CD4-positive, CD25-positive, alpha-beta regulatory T cell (primary cell): ENCODE measurements at regions not wholly inside any gene's neighbourhood (a gene's known extent, or its start where the extent isn't known, plus 50 kb on each side); places are given as distances from the start of the nearest gene placed in this dataset.

Source experiments
- ATAC-seq, 2 donors: fragments of 150-1000 bp; cut with Tn5 transposase; one replicate each; pipeline ENCODE4 v1.10.0; 2021; ENCODE audit warnings: low read depth in 2 of 2, moderate number of reproducible peaks in 2 of 2, moderate library complexity in 1 of 2
- DNase-seq, 3 donors: peaks; one replicate each; pipeline versions ENCODE4 v3.0.0 to v3.0.0-alpha.2; 2012 to 2022; ENCODE audit warnings: mixed read lengths in 1 of 3
- H3K27ac ChIP-seq: one replicate; pipeline ENCODE4 v1.7.0; 2013; ENCODE audit warnings: mild to moderate bottlenecking, low read length; ENCODE audit not compliant: insufficient read depth, poor library complexity, severe bottlenecking
- H3K27me3 ChIP-seq: one replicate; pipeline ENCODE4 v1.7.0; 2013; ENCODE audit warnings: low read length; ENCODE audit not compliant: control insufficient read depth, insufficient read depth
- H3K36me3 ChIP-seq: one replicate; pipeline ENCODE4 v1.7.0; 2013; ENCODE audit warnings: mild to moderate bottlenecking, low read length, moderate library complexity; ENCODE audit not compliant: control insufficient read depth, insufficient read depth
- H3K4me1 ChIP-seq: 2 replicates; pipeline ENCODE4 v1.7.0; 2013; ENCODE audit warnings: mild to moderate bottlenecking, low read length; ENCODE audit not compliant: insufficient read depth, control insufficient read depth, poor library complexity, severe bottlenecking
- H3K4me3 ChIP-seq: one replicate; pipeline ENCODE4 v1.7.0; 2013; ENCODE audit warnings: low read depth, mild to moderate bottlenecking, low read length, moderate library complexity
- H3K9me3 ChIP-seq, 2 experiments: 1 replicate in 1 of 2; 2 replicates in 1 of 2; pipeline ENCODE4 v1.7.0; 2013; ENCODE audit warnings: low read length in 2 of 2, mild to moderate bottlenecking in 1 of 2, moderate library complexity in 1 of 2; ENCODE audit not compliant: control insufficient read depth in 2 of 2
- H3K27ac Mint-ChIP-seq, 3 donors: one replicate each; pipeline ENCODE4 v1.8.0; 2020 to 2022; ENCODE audit warnings: mild to moderate bottlenecking in 3 of 3, mixed read lengths in 3 of 3, moderate library complexity in 2 of 3
- H3K27me3 Mint-ChIP-seq: one replicate; pipeline ENCODE4 v1.8.0; 2022; ENCODE audit warnings: mild to moderate bottlenecking, mixed read lengths
- H3K36me3 Mint-ChIP-seq: one replicate; pipeline ENCODE4 v1.8.0; 2020; ENCODE audit warnings: mixed read lengths
- H3K4me1 Mint-ChIP-seq, 4 donors: one replicate each; pipeline ENCODE4 v1.8.0; 2020 to 2022; ENCODE audit warnings: mixed read lengths in 4 of 4, mild to moderate bottlenecking in 1 of 4
- H3K4me3 Mint-ChIP-seq, 4 donors: one replicate each; pipeline ENCODE4 v1.8.0; 2020 to 2022; ENCODE audit warnings: mild to moderate bottlenecking in 4 of 4, mixed read lengths in 4 of 4, moderate library complexity in 3 of 4
- H3K9me3 Mint-ChIP-seq, 7 donors: one replicate each; pipeline ENCODE4 v1.8.0; 2020 to 2022; ENCODE audit warnings: mixed read lengths in 7 of 7, mild to moderate bottlenecking in 3 of 7, moderate library complexity in 2 of 7

DNA sequence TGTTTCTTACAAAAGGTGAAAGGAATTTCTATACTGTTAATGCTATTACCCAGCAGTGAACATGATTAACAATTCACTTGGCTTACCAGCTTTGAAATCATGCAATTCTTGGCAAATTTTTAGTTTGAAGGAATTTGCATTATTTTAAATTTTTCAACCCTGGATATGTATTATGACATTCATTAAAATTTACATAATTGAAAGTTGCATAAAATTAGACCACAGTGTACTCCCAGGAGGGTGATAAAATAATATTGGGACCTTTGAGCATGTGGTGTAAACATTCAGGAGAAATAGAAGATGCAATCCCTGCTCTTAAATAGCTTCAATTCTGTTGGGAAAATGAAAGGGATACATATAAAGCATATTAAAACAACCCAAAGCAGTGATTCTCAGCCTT, 412.2 kb upstream of the SGCD start:
- Mint-ChIP-seq H3K4me1 (no peaks in the 10 kb centered on the region), H3K4me3 (no peak overlapping the region), H3K9me3 (peaks cover 0 to 3% (median 0%) of the 10 kb centered on the region in 7 donors), H3K27me3 (peaks cover 5% of the 10 kb centered on the region), H3K36me3 (no peaks in the 10 kb centered on the region), H3K27ac (no peak overlapping the region)
- Histone ChIP-seq H3K27ac (no peak overlapping the region), H3K4me3 (no peak overlapping the region), H3K27me3 (no peaks in the 10 kb centered on the region), H3K4me1 (no peaks in the 10 kb centered on the region), H3K36me3 (no peaks in the 10 kb centered on the region), H3K9me3 (no peaks in the 10 kb centered on the region)
- ATAC-seq (no peak), DNase-seq (no peak)

DNA sequence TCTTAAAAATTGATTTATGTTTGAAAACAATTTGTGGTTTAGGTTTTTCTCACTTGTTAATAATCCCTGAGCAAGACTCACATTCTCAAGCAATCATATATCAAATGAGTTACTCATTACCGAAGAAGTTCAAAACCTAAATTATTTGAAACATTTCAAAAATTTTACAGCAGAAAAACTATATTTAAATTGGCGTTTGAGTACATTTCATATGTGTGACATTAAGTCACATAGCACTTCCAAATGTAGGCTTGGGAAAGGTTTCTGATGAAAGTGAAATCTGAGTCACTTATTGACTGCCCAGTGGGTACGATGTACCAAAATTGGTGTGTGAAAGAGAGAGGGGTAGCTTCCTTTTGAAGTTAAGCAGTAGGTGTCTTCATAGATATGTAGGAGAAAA, 411.4 kb upstream of the SGCD start:
- Mint-ChIP-seq H3K4me3 (no peak overlapping the region), H3K27ac (no peak overlapping the region), H3K4me1 (no peaks in the 10 kb centered on the region), H3K9me3 (peaks cover 0 to 5% (median 3%) of the 10 kb centered on the region in 7 donors), H3K27me3 (peaks cover 5% of the 10 kb centered on the region), H3K36me3 (no peaks in the 10 kb centered on the region)
- Histone ChIP-seq H3K36me3 (no peaks in the 10 kb centered on the region), H3K27me3 (no peaks in the 10 kb centered on the region), H3K4me1 (no peaks in the 10 kb centered on the region), H3K27ac (no peak overlapping the region), H3K4me3 (no peak overlapping the region), H3K9me3 (no peaks in the 10 kb centered on the region)
- no peak for DNase-seq
- ATAC-seq: no peak

DNA sequence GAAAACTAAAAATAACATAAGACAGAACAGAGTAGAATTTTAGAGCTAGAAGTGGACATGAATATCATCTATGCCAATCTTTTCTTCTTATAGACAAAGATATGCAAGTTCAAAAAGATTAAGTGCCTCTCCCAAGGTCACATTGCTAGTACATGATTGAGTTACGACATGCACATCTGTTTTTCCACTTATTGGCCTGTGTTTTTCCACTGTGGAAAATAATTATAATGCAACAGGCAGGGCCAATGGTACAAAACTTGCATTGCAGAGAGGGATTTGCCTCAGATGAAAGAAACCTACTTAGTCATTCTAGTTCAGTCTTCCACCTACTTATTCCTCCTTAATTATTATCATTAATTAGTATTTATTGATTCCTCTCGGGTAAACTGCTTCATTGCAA, 407.8 kb upstream of the SGCD start:
- DNase-seq: no peak
- H3K4me1 Mint-ChIP-seq: no peaks in the 10 kb centered on the region
- no peaks in the 10 kb centered on the region for H3K36me3 Mint-ChIP-seq
- H3K9me3 Mint-ChIP-seq: peaks cover 0 to 6% (median 3%) of the 10 kb centered on the region in 7 donors
- Histone ChIP-seq H3K36me3 (no peaks in the 10 kb centered on the region), H3K4me1 (no peaks in the 10 kb centered on the region), H3K4me3 (no peak overlapping the region), H3K9me3 (no peaks in the 10 kb centered on the region), H3K27ac (no peak overlapping the region), H3K27me3 (no peaks in the 10 kb centered on the region)
- no peak overlapping the region for H3K27ac Mint-ChIP-seq
- H3K4me3 Mint-ChIP-seq: no peak overlapping the region
- no peaks in the 10 kb centered on the region for H3K27me3 Mint-ChIP-seq
- ATAC-seq: no peak

DNA sequence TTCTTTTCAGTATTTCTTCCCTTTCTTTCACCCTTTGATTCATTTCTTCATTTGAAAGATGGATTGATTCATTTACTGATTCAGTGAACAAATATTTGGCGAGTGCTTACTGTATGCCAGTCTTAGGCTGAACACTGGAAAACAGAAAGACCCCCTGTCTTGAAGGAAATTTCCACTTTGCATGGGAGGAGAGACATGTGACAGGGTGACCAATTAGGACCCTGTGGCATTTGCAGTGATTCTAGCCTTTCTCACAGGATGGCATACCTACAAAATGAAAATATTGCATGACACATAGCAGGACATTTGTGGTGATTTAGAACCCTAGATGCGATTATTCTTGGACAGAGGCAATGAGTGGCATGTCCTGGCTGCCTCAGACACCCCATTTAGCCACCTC, 407.2 kb upstream of the SGCD start:
- Histone ChIP-seq H3K9me3 (no peaks in the 10 kb centered on the region), H3K36me3 (no peaks in the 10 kb centered on the region), H3K4me1 (no peaks in the 10 kb centered on the region), H3K27ac (no peak overlapping the region), H3K27me3 (no peaks in the 10 kb centered on the region), H3K4me3 (no peak overlapping the region)
- H3K27me3 Mint-ChIP-seq: no peaks in the 10 kb centered on the region
- H3K9me3 Mint-ChIP-seq: peaks cover 0 to 5% (median 3%) of the 10 kb centered on the region in 7 donors
- no peak for ATAC-seq
- no peak for DNase-seq
- H3K4me3 Mint-ChIP-seq: no peak overlapping the region
- H3K27ac Mint-ChIP-seq: no peak overlapping the region
- H3K36me3 Mint-ChIP-seq: no peaks in the 10 kb centered on the region
- H3K4me1 Mint-ChIP-seq: no peaks in the 10 kb centered on the region

DNA sequence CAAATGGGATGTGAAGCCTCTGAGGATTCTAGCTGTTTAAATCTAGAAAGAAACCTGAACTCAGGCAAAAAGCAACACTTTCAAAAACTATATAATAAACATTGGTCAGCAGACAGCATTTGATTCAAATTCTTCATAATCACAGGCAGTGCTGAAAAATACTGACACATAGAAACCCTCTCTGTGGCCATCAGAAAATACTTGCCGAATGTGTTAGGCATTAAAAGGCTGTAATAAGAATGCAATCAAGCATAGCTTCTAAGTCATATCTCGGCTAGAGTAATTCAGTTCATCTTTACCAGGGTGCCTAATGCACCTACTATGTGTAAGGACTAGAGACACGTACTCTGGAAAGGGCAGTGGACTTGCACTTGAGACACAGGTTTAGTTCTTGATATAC, 405.3 kb upstream of the SGCD start:
- Mint-ChIP-seq H3K36me3 (no peaks in the 10 kb centered on the region), H3K4me1 (no peaks in the 10 kb centered on the region)
- ATAC-seq: no peak

DNA sequence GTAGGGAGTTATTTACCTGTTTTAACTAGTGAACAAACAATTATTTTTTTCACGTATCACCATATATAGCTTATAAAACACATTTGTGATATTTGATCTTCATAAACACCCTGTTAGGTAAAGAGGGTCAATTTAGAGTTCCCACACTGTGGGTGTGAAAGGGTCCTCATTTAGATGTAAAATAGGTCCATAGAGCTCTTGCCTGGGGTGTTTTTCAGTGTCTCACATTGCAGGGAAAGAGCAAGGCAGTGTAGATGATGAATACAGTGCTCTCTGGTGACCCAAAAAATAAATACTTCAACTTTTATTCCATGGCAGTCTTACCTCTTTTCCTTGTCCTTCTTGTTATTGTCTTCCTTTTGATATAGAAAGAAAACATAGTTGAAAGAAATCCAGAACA, 403.2 kb upstream of the SGCD start:
- Mint-ChIP-seq H3K36me3 (no peaks in the 10 kb centered on the region), H3K27me3 (no peaks in the 10 kb centered on the region), H3K27ac (no peak overlapping the region), H3K9me3 (peaks cover 0 to 5% (median 3%) of the 10 kb centered on the region in 7 donors), H3K4me1 (no peaks in the 10 kb centered on the region), H3K4me3 (no peak overlapping the region)
- no peaks in the 10 kb centered on the region for H3K36me3 ChIP-seq
- H3K9me3 ChIP-seq: no peaks in the 10 kb centered on the region
- H3K27ac ChIP-seq: no peak overlapping the region
- ATAC-seq: no peak
- no peak for DNase-seq
- no peaks in the 10 kb centered on the region for H3K4me1 ChIP-seq
- no peaks in the 10 kb centered on the region for H3K27me3 ChIP-seq
- H3K4me3 ChIP-seq: no peak overlapping the region

More for the DNA sequence above, 405.3 kb upstream of the SGCD start:
- H3K9me3 ChIP-seq: no peaks in the 10 kb centered on the region
- Mint-ChIP-seq H3K4me3 (no peak overlapping the region), H3K27ac (no peak overlapping the region), H3K9me3 (peaks cover 0 to 5% (median 3%) of the 10 kb centered on the region in 7 donors), H3K27me3 (no peaks in the 10 kb centered on the region)
- H3K27ac ChIP-seq: no peak overlapping the region
- H3K27me3 ChIP-seq: no peaks in the 10 kb centered on the region
- H3K36me3 ChIP-seq: no peaks in the 10 kb centered on the region
- H3K4me1 ChIP-seq: no peaks in the 10 kb centered on the region
- no peak for DNase-seq
- no peak overlapping the region for H3K4me3 ChIP-seq

DNA sequence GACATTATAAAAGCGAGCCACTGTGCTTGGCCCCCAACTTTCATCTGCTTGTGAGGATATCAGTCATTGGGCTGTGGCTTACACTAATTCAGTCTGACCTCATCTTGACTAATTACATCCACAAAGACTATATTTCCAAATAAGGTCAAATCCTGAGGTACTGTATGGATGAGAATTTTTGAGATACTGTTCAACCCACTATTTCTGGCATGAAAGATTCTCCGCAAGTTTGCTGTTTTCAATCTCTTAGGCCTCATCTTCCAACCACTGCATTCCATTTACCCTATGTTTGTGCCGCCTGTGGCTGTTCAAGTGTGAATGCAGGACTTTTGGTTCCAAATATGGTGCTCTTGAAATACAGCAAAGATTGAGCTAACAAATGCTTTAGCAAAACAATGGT, 400.9 kb upstream of the SGCD start:
- H3K36me3 Mint-ChIP-seq: no peaks in the 10 kb centered on the region
- no peaks in the 10 kb centered on the region for H3K27me3 Mint-ChIP-seq
- no peaks in the 10 kb centered on the region for H3K36me3 ChIP-seq
- H3K9me3 Mint-ChIP-seq: peaks cover 0 to 3% (median 0%) of the 10 kb centered on the region in 7 donors
- no peaks in the 10 kb centered on the region for H3K4me1 ChIP-seq
- H3K4me3 Mint-ChIP-seq: no peak overlapping the region
- H3K27ac ChIP-seq: no peak overlapping the region
- DNase-seq: no peak
- no peak overlapping the region for H3K4me3 ChIP-seq
- no peaks in the 10 kb centered on the region for H3K4me1 Mint-ChIP-seq
- H3K27me3 ChIP-seq: no peaks in the 10 kb centered on the region
- H3K9me3 ChIP-seq: no peaks in the 10 kb centered on the region
- no peak for ATAC-seq
- H3K27ac Mint-ChIP-seq: no peak overlapping the region

DNA sequence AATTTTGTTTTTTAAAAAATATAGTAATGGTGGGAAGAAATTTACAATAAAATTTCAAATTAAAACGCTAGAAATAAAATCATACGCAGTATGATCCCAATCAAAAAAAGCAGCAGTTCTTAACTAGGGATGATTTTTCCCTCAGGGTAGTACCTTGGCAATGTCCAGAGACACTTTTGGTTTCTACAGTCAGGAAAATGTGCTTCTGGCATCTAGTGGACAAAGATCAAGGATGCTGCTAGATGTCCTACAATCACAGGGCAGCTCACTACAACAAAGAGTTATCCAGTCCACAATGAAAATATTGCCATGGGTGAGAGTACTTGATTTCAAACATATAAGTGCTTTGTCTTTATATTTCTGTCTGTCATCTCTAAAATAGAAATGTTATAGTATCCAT, 400.2 kb upstream of the SGCD start:
- no peak for DNase-seq
- no peaks in the 10 kb centered on the region for H3K4me1 ChIP-seq
- Mint-ChIP-seq H3K4me3 (no peak overlapping the region), H3K27ac (no peak overlapping the region), H3K4me1 (no peaks in the 10 kb centered on the region), H3K27me3 (no peaks in the 10 kb centered on the region), H3K9me3 (peaks cover 0 to 3% (median 0%) of the 10 kb centered on the region in 7 donors), H3K36me3 (no peaks in the 10 kb centered on the region)
- no peak for ATAC-seq
- no peaks in the 10 kb centered on the region for H3K9me3 ChIP-seq
- no peak overlapping the region for H3K4me3 ChIP-seq
- H3K36me3 ChIP-seq: no peaks in the 10 kb centered on the region
- no peak overlapping the region for H3K27ac ChIP-seq
- H3K27me3 ChIP-seq: no peaks in the 10 kb centered on the region
